NCI-H2107 treated with DMSO at 0.1 percent for 48 hours (cell line): ENCODE measurements at regions not wholly inside any gene's neighbourhood (a gene's known extent, or its start where the extent isn't known, plus 50 kb on each side); places are given as distances from the start of the nearest gene placed in this dataset.
"Not testable (repeated sequence)": the region's sequence is repeated elsewhere in the genome, so short reads cannot be mapped to it uniquely, and the experiment has no call there.

Source experiments
- DNase-seq: peaks from one replicate; lab custom pipeline; 2025; ENCODE audit not compliant: unreplicated experiment; lab: John Stamatoyannopoulos, UW

GRCh38 chrX:101823236-101823635, 108.6 kb downstream of the ZMAT1 start:
- DNase-seq = no peak

GRCh38 chrX:101817739-101818138, 114.1 kb downstream of the ZMAT1 start:
- not testable (repeated sequence) for DNase-seq

DNA sequence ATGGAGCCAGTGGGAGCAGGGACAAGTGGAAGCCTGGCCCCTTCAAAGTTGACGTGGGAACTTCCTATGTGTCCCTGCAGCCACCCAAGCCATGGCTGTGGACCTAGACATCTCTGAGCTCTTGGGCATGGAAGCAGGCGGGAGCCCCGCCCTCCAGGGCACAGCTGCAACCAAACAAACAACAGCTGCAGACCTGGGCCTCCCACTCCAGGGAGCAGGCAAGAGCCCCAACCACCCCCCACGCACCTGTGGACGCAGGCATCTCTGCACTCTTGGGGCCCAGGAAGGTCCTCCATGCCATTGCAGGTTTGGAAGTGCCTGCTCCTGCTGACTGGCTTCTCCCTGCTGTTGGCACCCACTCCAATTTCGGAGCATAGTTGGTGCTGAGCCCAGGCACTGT, 118.6 kb downstream of the ZMAT1 start:
- DNase-seq = no peak

DNA sequence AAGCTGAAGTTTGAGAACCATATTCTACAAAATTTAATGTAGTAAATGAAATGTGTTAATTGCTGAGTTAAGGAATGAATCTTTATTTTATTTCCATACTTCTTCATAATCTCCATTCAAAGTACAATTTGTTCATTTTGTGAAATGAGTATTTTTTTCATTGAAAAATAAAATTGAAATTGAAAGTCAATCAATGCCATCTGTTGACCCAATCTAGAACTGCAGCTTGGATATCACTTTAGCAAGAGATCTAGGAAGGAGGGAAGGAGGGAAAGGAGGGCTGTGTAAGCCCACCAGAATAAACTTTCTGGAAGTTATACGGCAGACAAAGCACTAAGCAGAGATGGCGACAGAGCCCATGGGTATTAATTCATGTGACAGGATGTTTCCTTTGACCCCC, 128.4 kb downstream of the ZMAT1 start:
- no peak for DNase-seq

GRCh38 chrX:101799387-101799786, 132.4 kb downstream of the ZMAT1 start:
- peak; percentile 78 for DNase-seq

GRCh38 chrX:101787934-101788333, 128.3 kb upstream of the ARMCX2 start:
- no peak for DNase-seq

GRCh38 chrX:101785142-101785541, 125.5 kb upstream of the ARMCX2 start:
- DNase-seq = no peak

GRCh38 chrX:101780421-101780820, 120.8 kb upstream of the ARMCX2 start:
- not testable (repeated sequence) for DNase-seq

- DNase-seq = no peak
Observed at GRCh38 chrX:101774340-101774739, 114.7 kb upstream of the ARMCX2 start.

GRCh38 chrX:101764538-101764937, 104.9 kb upstream of the ARMCX2 start:
- DNase-seq = no peak

DNA sequence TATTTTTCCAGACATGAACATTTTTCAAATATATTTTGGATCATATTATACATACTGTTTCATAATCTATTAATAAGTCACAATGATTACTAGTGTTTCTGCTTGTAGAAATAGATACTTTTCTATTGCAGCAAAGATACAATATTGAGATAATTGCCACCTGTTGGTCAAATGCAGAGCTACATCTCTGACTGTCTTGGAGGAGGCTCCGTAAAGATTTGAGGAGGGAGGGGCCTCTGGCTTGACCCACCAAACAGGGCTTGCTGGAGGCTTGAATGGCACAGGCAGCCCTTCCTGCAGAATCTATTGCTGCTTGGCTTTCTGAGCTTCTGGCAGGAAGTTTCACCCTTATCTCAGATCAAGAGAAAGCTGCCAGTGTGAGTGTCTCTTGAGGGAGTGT, 99.3 kb upstream of the ARMCX2 start:
- DNase-seq = no peak

DNA sequence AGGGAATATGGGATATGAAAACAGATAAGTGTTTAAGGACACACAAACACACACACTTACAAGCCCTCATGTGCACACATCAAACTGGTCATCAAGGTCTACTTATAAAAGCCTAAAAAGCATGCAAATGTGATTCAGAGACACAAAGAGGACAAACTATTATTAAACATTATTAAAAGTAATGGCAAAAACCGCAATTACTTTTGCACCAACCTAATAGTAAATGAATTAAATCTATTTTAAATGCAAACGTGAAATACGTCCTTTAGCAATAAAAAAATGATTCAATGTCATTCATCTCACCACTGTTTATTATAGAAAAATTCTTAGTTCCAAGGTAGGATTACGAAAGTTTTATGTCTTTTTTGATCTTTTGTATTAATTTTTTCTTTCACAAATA, 91.1 kb upstream of the ARMCX2 start:
- no peak for DNase-seq

DNA sequence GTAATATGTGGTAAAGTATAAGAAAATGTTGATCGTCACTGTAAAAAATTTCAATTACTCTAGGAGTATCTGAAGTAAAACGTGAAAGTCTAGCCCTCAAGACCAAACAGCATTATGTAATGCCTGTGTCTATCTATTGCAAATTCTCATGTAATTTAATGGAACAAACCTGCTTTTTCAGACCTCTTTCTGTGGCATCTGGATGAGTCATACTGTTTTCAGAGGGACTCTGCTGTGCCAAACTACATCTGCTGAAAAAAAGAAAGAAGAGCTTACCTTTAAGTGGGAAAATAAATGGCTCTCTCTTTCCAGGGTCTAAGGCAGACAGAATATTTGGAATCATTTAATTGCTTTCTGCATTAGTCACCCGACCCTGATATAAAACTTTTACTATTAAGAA, 89.8 kb upstream of the ARMCX2 start:
- no peak for DNase-seq

- DNase-seq = no peak
Observed at GRCh38 chrX:101745046-101745445, 85.4 kb upstream of the ARMCX2 start.

DNA sequence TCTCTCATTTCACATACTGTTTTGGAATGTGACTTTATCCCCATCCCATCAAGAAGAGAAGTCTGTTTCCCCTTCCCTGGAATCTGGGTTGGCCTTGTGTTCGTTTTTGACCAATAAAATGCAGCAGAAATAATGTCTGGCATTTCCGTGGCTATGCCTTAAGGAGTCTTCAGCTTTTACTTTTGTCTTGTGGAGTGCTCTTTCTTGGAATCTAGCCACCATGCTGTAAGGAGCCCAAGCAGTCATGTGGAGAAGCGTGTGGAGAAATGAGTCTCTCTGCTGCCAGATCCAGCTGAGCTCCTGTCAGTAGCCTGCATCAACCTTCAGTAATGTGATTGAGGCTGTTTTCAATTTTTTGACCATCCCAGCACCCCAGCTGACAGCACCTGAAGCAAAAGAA, 84.4 kb upstream of the ARMCX2 start:
- DNase-seq = no peak

DNA sequence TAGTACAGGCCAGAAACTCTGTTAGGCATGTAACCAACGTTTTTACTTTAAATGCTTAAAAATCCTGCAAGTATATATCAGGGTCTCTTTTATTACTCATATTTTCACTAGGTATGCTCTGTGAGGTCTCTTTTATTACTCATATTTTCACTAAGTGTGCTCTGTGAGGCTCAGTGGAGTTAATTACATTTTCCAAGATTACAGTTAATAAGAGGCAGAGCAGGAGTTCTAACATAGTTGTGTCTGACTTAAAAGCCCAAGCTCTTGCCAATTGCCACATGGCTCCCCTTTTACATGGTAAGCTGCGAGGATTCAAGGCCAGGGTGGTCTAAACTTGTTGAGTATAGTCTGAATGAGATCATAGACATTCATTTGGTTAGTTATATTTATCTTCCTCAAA, 81.0 kb upstream of the ARMCX2 start:
- no peak for DNase-seq

DNA sequence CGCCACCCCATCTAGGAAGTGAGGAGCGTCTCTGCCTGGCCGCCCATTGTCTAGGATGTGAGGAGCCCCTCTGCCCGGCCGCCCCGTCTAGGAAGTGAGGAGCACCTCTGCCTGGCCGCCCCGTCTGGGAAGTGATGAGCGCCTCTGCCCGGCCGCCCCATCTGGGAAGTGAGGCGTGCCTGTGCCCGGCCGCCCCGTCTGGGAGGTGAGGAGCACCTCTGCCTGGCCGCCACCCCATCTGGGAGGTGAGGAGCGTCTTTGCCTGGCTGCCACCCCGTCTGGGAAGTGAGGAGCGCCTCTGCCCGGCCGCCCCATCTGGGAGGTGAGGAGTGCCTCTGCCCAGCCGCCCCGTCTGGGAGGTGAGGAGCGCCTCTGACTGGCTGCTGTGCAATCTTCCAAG, 79.2 kb upstream of the ARMCX2 start:
- not testable (repeated sequence) for DNase-seq

- DNase-seq = not testable (repeated sequence)
Observed at GRCh38 chrX:101738411-101738810, 78.8 kb upstream of the ARMCX2 start.

- no peak for DNase-seq
Observed at GRCh38 chrX:101736651-101737050, 77.0 kb upstream of the ARMCX2 start.

DNA sequence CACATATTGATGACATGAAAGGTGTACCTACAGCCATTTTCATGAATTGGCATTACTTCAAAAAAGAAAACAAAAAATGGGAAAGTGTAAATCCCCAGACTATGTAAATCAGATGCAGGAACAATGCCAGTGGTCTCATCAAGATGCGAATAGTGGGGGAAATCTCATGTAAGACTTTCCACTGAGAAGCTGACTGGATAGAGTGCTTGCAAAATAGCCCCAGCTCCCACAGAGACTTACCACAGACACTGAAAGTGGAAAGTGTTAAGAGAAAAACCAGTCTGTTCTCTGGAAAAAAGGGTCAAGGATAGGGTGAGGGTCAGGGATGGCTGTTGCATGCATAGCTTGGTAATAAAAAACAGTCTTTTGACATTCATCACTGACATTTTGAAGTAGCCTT, 73.2 kb upstream of the ARMCX2 start:
- no peak for DNase-seq

- no peak for DNase-seq
Observed at GRCh38 chrX:101729986-101730385, 70.3 kb upstream of the ARMCX2 start.
